Iris pigment epithelial cell (primary cell): ENCODE measurements at regions not wholly inside any gene's neighbourhood (a gene's known extent, or its start where the extent isn't known, plus 50 kb on each side); places are given as distances from the start of the nearest gene placed in this dataset.

ENCODE experiments used
- DNase-seq: peaks from one replicate; pipeline ENCODE4 v3.0.0-alpha.2; 2011; ENCODE audit warnings: low read depth

GRCh38 chr13:73616861-73617260 is 517.3 kb downstream of the KLF12 start:
- no peak for DNase-seq

- DNase-seq: no peak
Measured at GRCh38 chr13:73610799-73611592, 523.2 kb downstream of the KLF12 start.

GRCh38 chr13:73608711-73609485 is 525.3 kb downstream of the KLF12 start:
- no peak for DNase-seq

- DNase-seq: no peak
Measured at GRCh38 chr13:73608157-73608516, 526.1 kb downstream of the KLF12 start.

DNA sequence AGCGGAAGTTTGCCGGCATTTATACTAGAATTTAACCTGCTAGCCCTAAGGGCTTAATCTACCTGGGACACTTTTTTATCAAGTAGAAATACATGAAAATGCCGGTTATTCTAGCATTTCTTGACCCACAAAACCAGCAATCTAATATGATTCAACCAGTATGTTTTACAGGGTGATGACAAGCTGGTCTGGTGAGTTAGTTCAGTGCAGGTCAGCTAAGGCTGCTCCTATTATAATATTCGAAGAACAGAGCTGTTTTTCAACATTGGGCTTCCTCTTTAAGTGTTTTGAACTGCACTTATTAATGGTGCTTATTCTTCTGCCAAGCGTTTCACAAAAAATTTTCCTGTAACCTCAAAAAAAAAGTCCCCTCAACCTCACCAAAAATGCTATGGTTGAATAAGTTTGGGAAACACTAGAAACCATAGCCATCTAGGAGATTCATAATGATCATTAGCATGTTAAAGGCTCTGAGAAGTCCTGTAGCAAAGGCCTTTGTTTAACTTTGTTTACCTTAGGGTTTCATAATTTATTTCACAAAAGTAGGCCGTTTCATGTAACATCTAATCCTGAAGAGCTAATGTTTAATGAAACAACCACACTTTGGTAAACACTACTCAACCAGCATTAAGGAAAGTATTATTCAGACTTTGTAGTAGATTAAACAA is 526.6 kb downstream of the KLF12 start:
- DNase-seq: no peak

- no peak for DNase-seq
Measured at GRCh38 chr13:73603646-73604045, 530.6 kb downstream of the KLF12 start.

DNA sequence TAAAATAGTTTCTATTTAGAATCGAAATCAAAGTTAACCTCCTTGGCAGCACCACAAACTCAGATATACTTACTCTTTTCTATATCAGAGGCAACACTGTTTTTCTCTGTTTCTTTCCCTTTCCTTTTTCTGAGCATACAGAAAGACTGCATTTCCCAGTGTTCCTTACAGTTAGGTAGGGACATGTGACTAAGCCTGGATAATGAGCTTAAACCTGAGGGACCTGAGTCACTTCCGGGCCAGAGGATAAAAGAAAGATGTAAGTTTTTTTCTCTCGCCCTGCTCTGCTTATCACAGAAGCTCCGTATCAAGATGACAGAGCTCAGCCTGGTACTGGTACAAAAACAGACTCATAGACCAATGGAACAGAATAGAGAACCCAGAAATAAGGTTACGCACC is 531.9 kb downstream of the KLF12 start:
- DNase-seq: peak; percentile 54

DNA sequence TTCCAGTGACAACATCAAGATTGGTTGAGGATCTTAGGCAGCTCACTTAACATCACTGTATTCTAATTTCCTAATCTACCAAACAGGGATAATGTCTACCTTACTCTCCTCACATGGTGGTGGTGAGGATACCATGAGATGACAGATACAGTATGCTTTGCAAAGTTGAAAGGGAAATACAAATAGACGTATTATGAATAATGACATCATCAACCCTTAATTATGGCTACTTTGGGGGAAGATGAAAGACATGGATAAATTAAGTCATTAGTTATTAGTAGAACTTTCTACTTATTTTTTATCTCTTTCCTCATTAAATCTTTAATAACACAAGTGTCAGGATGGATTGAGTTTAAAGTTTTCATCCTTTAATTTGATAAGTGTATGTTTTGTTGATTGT is 532.5 kb downstream of the KLF12 start:
- DNase-seq: no peak

GRCh38 chr13:73599232-73600128 is 534.7 kb downstream of the KLF12 start:
- no peak for DNase-seq

DNA sequence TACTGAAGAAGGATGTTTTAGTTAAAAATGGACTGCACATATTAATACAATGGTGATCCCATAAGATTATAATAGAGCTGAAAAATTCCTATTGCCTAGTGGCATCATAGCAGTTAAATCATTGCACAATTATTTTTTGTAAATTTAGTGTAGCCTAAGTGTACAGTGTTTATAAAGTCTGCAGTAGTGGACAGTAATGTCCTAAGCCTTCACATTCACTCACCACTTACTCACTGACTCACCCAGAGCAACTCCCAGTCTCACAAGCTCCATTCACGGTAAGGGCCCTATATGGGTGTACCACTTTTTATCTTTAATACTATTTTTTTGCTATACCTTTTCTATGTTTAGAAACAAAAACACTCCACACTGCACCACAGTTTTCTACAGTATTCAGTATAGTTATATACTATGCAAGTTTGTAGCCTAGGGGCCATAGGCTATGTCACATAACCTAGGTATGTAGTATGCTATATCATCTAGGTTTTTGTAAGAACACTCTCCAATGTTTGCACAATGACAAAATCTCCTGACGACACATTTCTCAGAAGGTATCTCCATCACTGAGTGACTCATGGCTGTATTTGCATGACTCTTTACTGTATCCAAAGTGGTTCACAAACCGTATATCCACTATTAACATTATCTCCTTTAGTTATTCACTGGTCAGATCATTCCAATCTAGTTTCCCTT is 536.0 kb downstream of the KLF12 start:
- peak; percentile 73 for DNase-seq

DNA sequence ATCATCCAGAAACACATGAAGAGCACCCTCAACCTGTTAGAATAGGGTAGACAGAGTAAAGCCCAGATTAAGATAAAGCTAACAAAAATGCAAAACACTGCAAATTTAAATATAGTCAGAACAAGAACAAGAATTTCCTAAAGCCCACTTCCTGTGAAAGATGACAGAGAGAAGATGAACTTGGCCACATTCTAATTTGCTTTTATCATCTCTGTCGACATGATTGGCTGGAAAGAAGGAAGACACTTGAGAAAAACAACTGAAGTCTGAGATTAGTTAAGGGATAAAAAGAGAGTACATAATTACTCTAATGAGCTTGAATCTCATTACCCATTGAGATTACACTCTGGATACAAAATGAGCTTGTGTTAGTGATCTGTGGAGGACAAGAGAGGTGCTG is 537.6 kb downstream of the KLF5 start:
- DNase-seq: no peak

DNA sequence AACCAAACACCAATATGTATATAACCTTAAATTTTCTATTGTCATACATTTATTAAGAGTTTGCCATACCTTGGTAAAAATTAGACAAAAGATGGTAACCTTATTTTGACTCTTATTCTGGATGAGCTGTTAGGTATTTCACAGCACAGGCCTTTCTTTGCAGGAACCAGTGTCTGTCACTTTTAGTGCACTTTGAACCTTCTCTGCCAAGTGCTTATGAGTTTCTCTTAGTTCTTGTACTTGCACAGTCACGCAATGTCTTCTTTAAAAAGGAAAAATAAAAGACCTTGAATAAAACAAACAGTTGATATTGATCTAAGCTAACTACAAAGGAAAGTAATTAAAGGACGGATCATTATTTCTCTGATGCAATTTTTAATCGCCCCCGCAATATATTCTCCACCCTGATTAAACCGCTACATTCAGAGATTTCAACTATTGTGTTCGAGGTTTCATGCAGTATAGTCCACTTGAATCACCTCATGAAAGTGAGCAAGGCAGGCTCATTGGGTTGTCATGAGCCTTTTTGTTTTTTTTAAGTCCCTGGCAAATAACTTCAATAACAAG is 534.5 kb downstream of the KLF5 start:
- no peak for DNase-seq

DNA sequence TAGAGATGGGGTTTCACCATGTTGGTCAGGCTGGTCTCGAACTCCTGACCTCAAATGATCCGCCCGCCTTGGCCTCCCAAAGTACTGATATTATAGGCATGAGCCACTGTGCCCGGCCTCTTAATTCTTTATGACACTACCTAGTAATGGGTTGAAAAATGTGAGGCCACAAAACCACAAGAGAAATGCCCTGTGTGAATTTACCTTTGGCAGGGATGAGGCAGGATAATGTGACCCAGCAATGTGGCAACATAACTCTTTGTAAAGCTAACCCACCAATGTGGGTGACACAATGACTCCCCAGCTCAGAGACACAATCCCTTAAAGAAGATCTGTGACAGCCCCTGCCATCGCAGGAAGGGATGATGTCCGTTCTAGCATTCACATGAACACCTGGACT is 533.1 kb downstream of the KLF5 start:
- no peak for DNase-seq

- DNase-seq: no peak
Measured at GRCh38 chr13:73590795-73591194, 532.0 kb downstream of the KLF5 start.

DNA sequence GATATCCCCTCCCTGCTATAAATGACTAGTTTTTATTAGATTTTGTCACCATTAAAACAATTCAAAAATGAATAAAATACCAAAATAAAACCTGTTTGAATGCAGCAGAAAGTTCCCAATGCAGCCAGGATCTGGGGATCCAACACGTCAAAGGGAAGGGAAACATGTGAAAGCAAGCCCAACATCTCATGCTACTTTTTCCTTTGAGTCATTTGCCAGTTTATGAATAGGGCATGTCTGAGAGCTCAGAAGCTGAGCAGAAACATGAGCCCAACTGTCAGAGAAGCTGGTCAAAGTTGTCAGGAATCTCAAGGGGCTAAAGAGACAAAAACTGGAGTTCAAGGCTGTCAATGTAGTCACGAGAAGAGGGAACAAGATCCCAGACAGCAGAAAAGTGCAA is 526.4 kb downstream of the KLF5 start:
- no peak for DNase-seq

GRCh38 chr13:73583331-73583730 is 524.5 kb downstream of the KLF5 start:
- no peak for DNase-seq

GRCh38 chr13:73580513-73581267 is 521.9 kb downstream of the KLF5 start:
- no peak for DNase-seq

DNA sequence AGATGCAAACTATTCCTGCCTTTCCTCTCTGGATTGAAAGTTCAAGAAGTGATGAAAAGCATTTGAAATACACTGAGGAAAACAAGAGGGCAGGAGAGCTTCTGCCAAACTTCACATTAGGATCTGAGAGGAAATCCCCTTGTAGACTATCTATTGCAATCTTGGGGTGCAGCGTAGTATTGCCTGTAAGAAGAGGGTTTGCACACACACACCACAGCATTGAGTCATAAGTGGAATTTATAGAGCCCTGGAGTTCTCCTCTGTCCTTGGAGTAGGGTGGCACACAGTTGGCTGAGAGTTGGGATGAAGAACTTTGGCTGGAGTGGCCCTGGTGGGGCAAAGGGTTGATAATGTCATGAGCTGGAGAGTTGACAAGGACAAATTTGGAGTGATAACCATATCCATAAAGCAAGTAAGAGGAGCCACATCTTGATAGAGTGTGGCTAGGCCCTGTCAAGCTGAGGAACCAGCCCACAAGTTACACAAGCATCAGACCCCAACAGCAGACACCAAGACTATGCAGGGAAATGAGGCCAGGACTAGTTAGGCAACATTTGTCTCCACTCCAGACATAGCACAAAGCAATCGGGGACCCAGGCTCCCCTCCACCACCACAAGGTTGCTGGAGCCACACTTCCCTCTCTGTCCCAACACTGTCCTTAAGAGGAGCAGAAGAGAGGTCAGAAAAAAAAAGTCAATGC is 520.9 kb downstream of the KLF5 start:
- no peak for DNase-seq

- peak; percentile 51 for DNase-seq
Measured at GRCh38 chr13:73578251-73578875, 519.6 kb downstream of the KLF5 start.
